T-helper 9 cell (primary cell): ENCODE measurements at regions not wholly inside any gene's neighbourhood (a gene's known extent, or its start where the extent isn't known, plus 50 kb on each side); places are given as distances from the start of the nearest gene placed in this dataset.

Experiments
- DNase-seq: peaks from one replicate; pipeline ENCODE4 v3.0.0-alpha.2; 2020

DNA sequence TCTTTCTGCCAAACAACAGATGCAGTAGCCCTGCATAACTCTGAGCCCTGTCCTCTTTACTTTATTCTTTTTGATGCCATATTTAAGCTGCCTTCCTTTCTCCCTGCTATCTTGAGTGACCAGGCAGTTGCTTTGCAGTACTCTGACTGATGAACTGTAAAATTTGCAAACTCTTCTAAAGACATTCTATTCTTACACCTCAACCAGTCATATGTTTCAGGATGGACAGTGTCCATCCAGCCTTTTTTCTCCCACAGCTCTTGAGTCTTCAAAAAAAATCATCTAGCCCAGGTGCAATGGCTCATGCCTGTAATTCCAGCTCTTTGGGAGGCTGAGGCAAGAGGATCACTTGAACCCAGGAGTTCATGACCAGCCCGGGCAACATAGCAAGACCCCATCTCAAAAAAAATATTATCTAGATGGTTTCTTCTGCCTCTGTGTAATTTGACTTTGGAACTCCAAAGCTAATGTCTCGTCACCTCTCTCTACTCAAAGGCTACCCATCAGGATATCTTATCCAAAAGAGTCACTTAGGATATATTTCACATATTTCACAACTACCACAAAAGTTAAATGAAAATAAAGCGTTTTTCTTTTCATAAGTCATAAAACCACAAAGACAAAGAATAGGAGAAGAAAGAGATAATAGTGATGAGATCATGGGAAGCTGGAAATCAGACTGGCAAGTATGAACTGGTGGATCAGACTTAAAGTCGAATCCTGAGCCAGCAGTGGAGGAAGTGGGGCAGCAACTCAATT, 54.6 kb upstream of the IPO9 start:
- DNase-seq, result no peak

DNA sequence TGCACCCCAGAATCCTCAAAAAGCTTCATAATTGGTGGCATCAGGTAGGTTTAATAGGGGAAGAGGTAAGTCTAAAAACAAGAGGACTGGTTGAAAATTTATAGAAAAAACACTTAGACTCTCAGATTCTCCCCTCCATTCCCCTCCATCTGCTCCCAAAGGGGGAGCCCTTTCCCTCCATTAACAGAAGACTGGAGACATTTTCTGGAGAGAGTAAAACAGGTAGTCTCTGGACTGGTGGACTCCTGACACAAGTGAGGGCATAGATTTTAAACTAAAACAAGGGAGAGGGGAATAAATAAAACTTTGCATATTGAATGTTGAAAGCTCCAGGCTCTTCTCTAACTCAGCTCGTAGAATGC, 54.0 kb upstream of the IPO9 start:
- no peak for DNase-seq

DNA sequence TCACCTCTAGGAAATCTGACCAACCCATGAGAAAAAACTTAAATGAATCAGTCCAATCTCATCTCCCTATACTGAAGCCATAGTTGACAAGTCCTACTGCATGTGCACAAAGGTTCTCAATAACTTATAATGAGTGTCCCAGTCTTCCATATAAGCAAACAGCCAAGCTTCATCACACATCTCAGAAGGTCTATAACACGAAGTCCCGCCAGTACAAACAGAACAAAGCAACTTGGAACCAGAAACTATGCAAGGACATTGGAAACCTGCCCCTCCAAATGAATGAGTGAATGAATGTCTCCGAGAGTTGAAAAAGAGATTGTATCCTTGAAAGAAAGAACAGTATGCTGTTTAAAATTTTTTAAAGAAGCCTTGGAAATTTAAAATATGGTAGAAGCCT, 53.6 kb upstream of the IPO9 start:
- DNase-seq, result no peak

DNA sequence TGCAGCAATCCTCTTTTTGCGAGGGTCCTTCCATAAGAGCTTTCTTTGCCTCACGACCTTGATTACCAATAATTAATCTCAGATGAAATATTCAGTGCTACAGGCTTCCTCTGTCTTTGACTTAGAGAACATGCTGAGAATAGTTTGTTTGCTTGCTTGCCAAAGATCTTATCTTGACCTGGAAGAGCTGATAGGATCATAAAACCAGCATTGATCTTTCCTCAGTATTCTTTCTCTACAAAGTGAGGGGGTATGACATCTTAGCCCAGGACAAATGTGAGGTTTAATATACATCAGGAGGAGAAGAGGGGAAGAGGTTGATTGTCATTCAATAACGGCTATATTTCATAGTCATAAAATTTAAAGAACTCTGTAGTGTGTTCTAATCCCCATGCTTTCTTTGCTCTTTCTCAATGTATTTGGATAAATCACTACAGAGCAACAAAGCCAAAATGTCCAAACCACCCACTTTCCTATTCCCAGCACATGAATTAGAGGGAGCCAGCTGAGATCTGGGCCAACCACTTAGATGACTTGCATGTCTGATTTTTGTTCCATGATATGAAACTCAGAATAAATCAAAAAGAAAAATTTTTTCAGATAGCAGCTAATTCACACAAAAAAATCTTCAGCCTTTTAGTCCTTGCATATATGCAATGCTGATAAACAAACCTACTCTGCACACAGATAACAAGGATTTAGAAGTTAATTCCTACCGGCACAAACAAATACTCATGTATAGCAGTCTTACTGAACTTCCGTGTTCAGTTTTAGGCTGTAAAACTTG, 50.5 kb upstream of the IPO9 start:
- no peak for DNase-seq
